DOHH2 (cell line): ENCODE measurements at regions not wholly inside any gene's neighbourhood (a gene's known extent, or its start where the extent isn't known, plus 50 kb on each side); places are given as distances from the start of the nearest gene placed in this dataset.

Source experiments
- H3F3A ChIP-seq: fragments of 200-600 bp; sonication (generic), shearing (Covaris generic); 2 replicates; pipeline ENCODE4 v1.6.0; 2016; ENCODE audit warnings: antibody characterized with exemption, mild to moderate bottlenecking; ENCODE audit not compliant: control insufficient read depth, insufficient read depth
- H3K27ac ChIP-seq: fragments of 200-600 bp; sonication (generic); 2 replicates; pipeline ENCODE4 v1.5.1; 2014; ENCODE audit warnings: low read depth, mild to moderate bottlenecking, low read length, moderate library complexity
- H3K27me3 ChIP-seq: fragments of 200-600 bp; sonication (generic); 2 replicates; pipeline ENCODE4 v1.6.1; 2014; ENCODE audit warnings: mild to moderate bottlenecking, low read length, mixed read lengths; ENCODE audit not compliant: control insufficient read depth
- H3K36me3 ChIP-seq: fragments of 200-600 bp; sonication (generic); 2 replicates; pipeline ENCODE4 v1.6.1; 2014; ENCODE audit warnings: mild to moderate bottlenecking, low read length, moderate library complexity, mixed read lengths; ENCODE audit not compliant: control insufficient read depth
- H3K4me1 ChIP-seq: fragments of 200-600 bp; sonication (generic); 2 replicates; pipeline ENCODE4 v1.6.1; 2014; ENCODE audit warnings: mild to moderate bottlenecking, low read length, mixed read lengths; ENCODE audit not compliant: control insufficient read depth
- H3K4me2 ChIP-seq: fragments of 200-600 bp; sonication (generic); 2 replicates; pipeline ENCODE4 v1.6.0; 2014; ENCODE audit warnings: mild to moderate bottlenecking, low read length, moderate library complexity
- H3K4me3 ChIP-seq: fragments of 200-600 bp; sonication (generic); 2 replicates; pipeline ENCODE4 v1.5.1; 2014; ENCODE audit warnings: mild to moderate bottlenecking, low read length, mixed read lengths
- H3K79me2 ChIP-seq: fragments of 200-600 bp; sonication (generic); 2 replicates; pipeline ENCODE4 v1.6.1; 2014; ENCODE audit warnings: mild to moderate bottlenecking, low read length, mixed read lengths; ENCODE audit not compliant: control insufficient read depth
- H3K9me2 ChIP-seq: fragments of 200-600 bp; sonication (generic); replicated peaks from 2 replicates; pipeline ENCODE4 v1.6.1; 2014; ENCODE audit warnings: mild to moderate bottlenecking, low read length, mixed read lengths; ENCODE audit not compliant: control insufficient read depth
- H3K9me3 ChIP-seq: fragments of 200-600 bp; sonication (generic); 2 replicates; pipeline ENCODE4 v1.6.1; 2014; ENCODE audit warnings: antibody characterized with exemption, low read length, mixed read lengths; ENCODE audit not compliant: control insufficient read depth, insufficient read depth
- H4K20me1 ChIP-seq: fragments of 200-600 bp; sonication (generic); 2 replicates; pipeline ENCODE4 v1.6.0; 2014; ENCODE audit warnings: low read depth, mild to moderate bottlenecking, antibody characterized with exemption, low read length, moderate library complexity; ENCODE audit not compliant: control insufficient read depth, insufficient read depth
- EZH2phosphoT487 ChIP-seq: fragments of 200-600 bp; sonication (generic); IDR thresholded peaks from 2 replicates; pipeline ENCODE4 v1.6.1; 2017; ENCODE audit warnings: borderline replicate concordance, mild to moderate bottlenecking, antibody characterized with exemption, low read length, moderate library complexity, mixed read lengths
- TF ChIP-seq, protein P1 (sequence below): fragments of 200-600 bp; sonication (generic); IDR thresholded peaks from one replicate; pipeline ENCODE4 v1.5.1; 2014; ENCODE audit warnings: antibody characterized with exemption, mild to moderate bottlenecking, low read depth, low read length; ENCODE audit not compliant: poor library complexity, severe bottlenecking

DNA sequence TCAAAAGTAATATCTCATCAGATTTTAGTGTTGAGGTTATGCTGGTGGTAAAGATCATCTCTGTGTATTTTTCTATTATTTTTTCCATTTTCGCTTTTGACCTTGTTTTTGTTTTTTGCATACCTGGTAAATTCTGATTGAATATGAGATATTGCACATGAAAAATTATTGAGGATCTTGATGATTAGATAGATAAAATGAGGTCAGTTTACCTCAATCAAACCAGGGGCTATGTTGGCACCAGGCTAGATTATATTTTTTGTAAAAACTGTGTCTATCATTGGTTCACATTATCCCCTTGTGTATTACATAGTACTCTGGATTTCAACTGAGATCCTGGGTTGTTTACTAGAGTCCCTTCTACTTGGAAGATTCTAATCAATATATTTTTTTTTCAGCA is 774.9 kb upstream of the ZNF608 start:
- TF ChIP-seq, protein P1, sequence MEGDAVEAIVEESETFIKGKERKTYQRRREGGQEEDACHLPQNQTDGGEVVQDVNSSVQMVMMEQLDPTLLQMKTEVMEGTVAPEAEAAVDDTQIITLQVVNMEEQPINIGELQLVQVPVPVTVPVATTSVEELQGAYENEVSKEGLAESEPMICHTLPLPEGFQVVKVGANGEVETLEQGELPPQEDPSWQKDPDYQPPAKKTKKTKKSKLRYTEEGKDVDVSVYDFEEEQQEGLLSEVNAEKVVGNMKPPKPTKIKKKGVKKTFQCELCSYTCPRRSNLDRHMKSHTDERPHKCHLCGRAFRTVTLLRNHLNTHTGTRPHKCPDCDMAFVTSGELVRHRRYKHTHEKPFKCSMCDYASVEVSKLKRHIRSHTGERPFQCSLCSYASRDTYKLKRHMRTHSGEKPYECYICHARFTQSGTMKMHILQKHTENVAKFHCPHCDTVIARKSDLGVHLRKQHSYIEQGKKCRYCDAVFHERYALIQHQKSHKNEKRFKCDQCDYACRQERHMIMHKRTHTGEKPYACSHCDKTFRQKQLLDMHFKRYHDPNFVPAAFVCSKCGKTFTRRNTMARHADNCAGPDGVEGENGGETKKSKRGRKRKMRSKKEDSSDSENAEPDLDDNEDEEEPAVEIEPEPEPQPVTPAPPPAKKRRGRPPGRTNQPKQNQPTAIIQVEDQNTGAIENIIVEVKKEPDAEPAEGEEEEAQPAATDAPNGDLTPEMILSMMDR = no peak
- no peak for TF ChIP-seq EZH2phosphoT487
- Histone ChIP-seq H3K9me3 (no peaks in the 10 kb centered on the region), H4K20me1 (no peaks in the 10 kb centered on the region)

DNA sequence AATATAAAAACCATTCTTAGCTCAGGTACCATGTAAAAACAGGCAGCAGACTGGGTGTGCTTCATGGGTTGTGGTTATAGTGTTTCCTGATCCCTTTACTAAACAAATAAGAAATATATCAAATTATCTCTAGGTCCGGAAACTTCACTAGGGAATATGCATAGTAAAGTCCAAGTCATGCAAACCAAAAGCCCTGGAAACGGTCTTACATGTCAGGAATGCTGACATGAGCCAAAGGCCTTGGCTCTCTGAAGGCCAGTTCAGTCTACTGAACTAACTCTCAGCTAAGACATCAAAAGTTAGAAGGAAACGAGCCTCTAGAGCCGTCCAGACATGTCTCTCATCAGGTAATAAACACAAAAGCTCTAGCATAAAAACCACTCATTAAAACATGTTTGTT is 778.9 kb upstream of the ZNF608 start:
- H3K9me2 ChIP-seq = no peaks in the 10 kb centered on the region
- H3K27ac ChIP-seq = no peak overlapping the region
- H3K4me2 ChIP-seq = no peak overlapping the region
- no peaks in the 10 kb centered on the region for H3K79me2 ChIP-seq
- no peaks in the 10 kb centered on the region for H3K27me3 ChIP-seq
- H3K4me3 ChIP-seq = no peak overlapping the region
- no peaks in the 10 kb centered on the region for H3F3A ChIP-seq
- no peaks in the 10 kb centered on the region for H3K9me3 ChIP-seq
- H4K20me1 ChIP-seq = no peaks in the 10 kb centered on the region
- no peaks in the 10 kb centered on the region for H3K4me1 ChIP-seq
- TF ChIP-seq, protein P1 = no peak
- no peak for TF ChIP-seq EZH2phosphoT487
- H3K36me3 ChIP-seq = no peaks in the 10 kb centered on the region

More for the DNA sequence above, 774.9 kb upstream of the ZNF608 start:
- Histone ChIP-seq H3K36me3 (no peaks in the 10 kb centered on the region), H3K27me3 (no peaks in the 10 kb centered on the region), H3K27ac (no peak overlapping the region), H3F3A (no peaks in the 10 kb centered on the region), H3K79me2 (no peaks in the 10 kb centered on the region), H3K4me1 (no peaks in the 10 kb centered on the region), H3K9me2 (no peaks in the 10 kb centered on the region), H3K4me3 (no peak overlapping the region), H3K4me2 (no peak overlapping the region)

DNA sequence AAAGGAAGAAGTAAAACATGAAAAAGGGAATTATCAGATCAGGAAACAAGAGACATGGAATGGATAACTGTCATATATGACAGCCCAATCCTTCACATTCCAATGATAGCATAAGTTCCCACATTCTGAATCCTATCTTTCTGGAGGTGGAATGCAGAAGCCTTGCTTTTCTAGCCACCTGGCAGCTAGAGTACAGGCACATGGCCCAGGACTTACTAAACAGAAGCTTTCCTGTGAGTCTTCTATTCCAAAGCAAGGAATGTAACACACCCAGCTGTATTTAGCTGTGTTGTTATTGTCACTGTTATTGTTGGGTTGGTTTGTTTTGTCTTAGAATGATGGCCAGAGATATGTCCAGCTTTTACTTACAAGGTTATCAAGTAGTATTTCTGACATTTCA is 780.5 kb upstream of the ZNF608 start:
- H3K27ac ChIP-seq = no peak overlapping the region
- no peaks in the 10 kb centered on the region for H3K9me3 ChIP-seq
- no peak overlapping the region for H3K4me2 ChIP-seq
- no peaks in the 10 kb centered on the region for H3K27me3 ChIP-seq
- no peaks in the 10 kb centered on the region for H4K20me1 ChIP-seq
- no peaks in the 10 kb centered on the region for H3K79me2 ChIP-seq
- H3K36me3 ChIP-seq = no peaks in the 10 kb centered on the region
- no peak overlapping the region for H3K4me3 ChIP-seq
- H3K9me2 ChIP-seq = no peaks in the 10 kb centered on the region
- no peaks in the 10 kb centered on the region for H3K4me1 ChIP-seq
- no peaks in the 10 kb centered on the region for H3F3A ChIP-seq
- TF ChIP-seq EZH2phosphoT487 = no peak
- TF ChIP-seq, protein P1 = no peak

DNA sequence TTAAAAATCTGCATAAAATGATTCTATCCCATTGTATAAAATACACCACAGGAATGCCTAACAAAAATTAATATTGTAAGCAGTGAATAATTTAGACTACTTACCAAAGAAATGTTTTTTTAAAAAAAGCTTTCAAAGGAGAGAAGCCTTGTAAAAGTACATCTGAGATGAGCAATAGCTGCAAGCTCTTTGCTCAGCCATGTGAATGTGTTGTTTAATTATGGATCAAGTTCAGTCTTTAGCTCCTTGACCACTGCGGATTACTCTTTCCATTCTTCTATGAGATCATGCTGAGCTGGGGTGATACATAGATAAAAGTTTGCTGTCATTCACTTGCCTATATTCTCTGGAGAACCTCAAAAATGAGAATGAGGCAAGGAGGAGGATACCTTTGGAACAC is 782.4 kb upstream of the ZNF608 start:
- TF ChIP-seq, protein P1 = no peak
- TF ChIP-seq EZH2phosphoT487 = no peak
- Histone ChIP-seq H4K20me1 (no peaks in the 10 kb centered on the region), H3K36me3 (no peaks in the 10 kb centered on the region), H3K9me2 (no peaks in the 10 kb centered on the region), H3K27ac (no peak overlapping the region), H3K4me3 (no peak overlapping the region), H3K79me2 (no peaks in the 10 kb centered on the region), H3K27me3 (no peaks in the 10 kb centered on the region), H3K9me3 (no peaks in the 10 kb centered on the region; the same call in 1 of the 2 replicates), H3K4me1 (no peaks in the 10 kb centered on the region), H3F3A (no peaks in the 10 kb centered on the region), H3K4me2 (no peak overlapping the region)
